ENCODE measurements at regions not wholly inside any gene's neighbourhood (a gene's known extent, or its start where the extent isn't known, plus 50 kb on each side); places are given as distances from the start of the nearest gene placed in this dataset.

GRCh38 chr2:43028188-43028587 is 198.2 kb downstream of the ZFP36L2 start:
- POLR2A ChIA-PET: no interaction called here

More at GRCh38 chr2:43028188-43028587, 198.2 kb downstream of the ZFP36L2 start:
- Histone ChIP-seq H3K36me3 (ENCODE audit: control insufficient read depth in 1 of 2, insufficient read depth in 2 of 2, low read length in 2 of 2) (no peaks in the 10 kb centered on the region), H3K4me2 (ENCODE audit: low read length) (no peak overlapping the region), H3K79me2 (ENCODE audit: insufficient read depth, low read length) (no peaks in the 10 kb centered on the region), H3K27ac (ENCODE audit: low read depth, low read length) (no peak overlapping the region), H3K27me3 (ENCODE audit: insufficient read depth, low read length) (0 out of 2 replicates have a peak, but pooled peaks cover 2% of the 10 kb centered on the region), H2AFZ (ENCODE audit: low read depth, low read length, poor library complexity, severe bottlenecking) (no peak overlapping the region), H3K9ac (ENCODE audit: low read length) (no peak overlapping the region), H3K4me1 (ENCODE audit: control insufficient read depth in 1 of 2, insufficient read depth in 2 of 2, low read length in 2 of 2) (no peaks in the 10 kb centered on the region), H3K9me2 (ENCODE audit: insufficient read depth) (no peaks in the 10 kb centered on the region), H3K4me3 (replicated peaks in 1 of 2; ENCODE audit: low read depth in 1 of 2, low read length in 2 of 2) (no peak overlapping the region), H4K20me1 (ENCODE audit: insufficient read depth) (no peaks in the 10 kb centered on the region), H3K9me3 (ENCODE audit: control insufficient read depth in 1 of 2, insufficient read depth in 1 of 2, low read depth in 1 of 2, low read length in 2 of 2) (no peaks in the 10 kb centered on the region)
- BruUV-seq (replicated peaks): no TSS peak
- ATAC-seq: no peak
- RAD21 ChIA-PET (ENCODE audit: low non-redundant PET in 1 of 2, low total read pairs in 2 of 2, uncharacterized antibody in 2 of 2, unreplicated experiment in 2 of 2): no interaction called here
- intact Hi-C loops (cut with micrococcal nuclease): no loop called here
- CTCF ChIA-PET: no interaction called here
- no peak for DNase-seq (ENCODE audit: low read depth, low spot score)
- TF ChIP-seq, protein P1, sequence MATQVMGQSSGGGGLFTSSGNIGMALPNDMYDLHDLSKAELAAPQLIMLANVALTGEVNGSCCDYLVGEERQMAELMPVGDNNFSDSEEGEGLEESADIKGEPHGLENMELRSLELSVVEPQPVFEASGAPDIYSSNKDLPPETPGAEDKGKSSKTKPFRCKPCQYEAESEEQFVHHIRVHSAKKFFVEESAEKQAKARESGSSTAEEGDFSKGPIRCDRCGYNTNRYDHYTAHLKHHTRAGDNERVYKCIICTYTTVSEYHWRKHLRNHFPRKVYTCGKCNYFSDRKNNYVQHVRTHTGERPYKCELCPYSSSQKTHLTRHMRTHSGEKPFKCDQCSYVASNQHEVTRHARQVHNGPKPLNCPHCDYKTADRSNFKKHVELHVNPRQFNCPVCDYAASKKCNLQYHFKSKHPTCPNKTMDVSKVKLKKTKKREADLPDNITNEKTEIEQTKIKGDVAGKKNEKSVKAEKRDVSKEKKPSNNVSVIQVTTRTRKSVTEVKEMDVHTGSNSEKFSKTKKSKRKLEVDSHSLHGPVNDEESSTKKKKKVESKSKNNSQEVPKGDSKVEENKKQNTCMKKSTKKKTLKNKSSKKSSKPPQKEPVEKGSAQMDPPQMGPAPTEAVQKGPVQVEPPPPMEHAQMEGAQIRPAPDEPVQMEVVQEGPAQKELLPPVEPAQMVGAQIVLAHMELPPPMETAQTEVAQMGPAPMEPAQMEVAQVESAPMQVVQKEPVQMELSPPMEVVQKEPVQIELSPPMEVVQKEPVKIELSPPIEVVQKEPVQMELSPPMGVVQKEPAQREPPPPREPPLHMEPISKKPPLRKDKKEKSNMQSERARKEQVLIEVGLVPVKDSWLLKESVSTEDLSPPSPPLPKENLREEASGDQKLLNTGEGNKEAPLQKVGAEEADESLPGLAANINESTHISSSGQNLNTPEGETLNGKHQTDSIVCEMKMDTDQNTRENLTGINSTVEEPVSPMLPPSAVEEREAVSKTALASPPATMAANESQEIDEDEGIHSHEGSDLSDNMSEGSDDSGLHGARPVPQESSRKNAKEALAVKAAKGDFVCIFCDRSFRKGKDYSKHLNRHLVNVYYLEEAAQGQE (IDR thresholded peaks at IDR 0.05; ENCODE audit: low read depth): no peak
- TF ChIP-seq SP1 (IDR thresholded peaks at IDR 0.05; ENCODE audit: low read depth) (no peak), POLR2A (IDR thresholded peaks at IDR 0.05; ENCODE audit: borderline replicate concordance, extremely low read depth, insufficient read depth, insufficient read length) (no peak), SRF (IDR thresholded peaks at IDR 0.05; ENCODE audit: low read depth) (no peak), ZNF274 (IDR thresholded peaks at IDR 0.05; ENCODE audit: low read depth, low read length) (no peak), POLR2AphosphoS5 (IDR thresholded peaks at IDR 0.05; ENCODE audit: low read depth, low read length) (no peak), SIN3A (IDR thresholded peaks at IDR 0.05; ENCODE audit: low read depth) (no peak), CEBPB (IDR thresholded peaks at IDR 0.05; ENCODE audit: low read depth) (no peak), ZFX (IDR thresholded peaks at IDR 0.05) (no peak)
